Calu3 (cell line): ENCODE measurements at regions not wholly inside any gene's neighbourhood (a gene's known extent, or its start where the extent isn't known, plus 50 kb on each side); places are given as distances from the start of the nearest gene placed in this dataset.
"Not testable (repeated sequence)": the region's sequence is repeated elsewhere in the genome, so short reads cannot be mapped to it uniquely, and the experiment has no call there.

Experiments used
- BruUV-seq: library from RNA; stranded (reverse); fragments of 400-500 nt; replicated peaks from 2 replicates; lab custom pipeline; 2021; lab: Mats Ljungman, UMichigan
- CTCF ChIA-PET: fragments of 300-600 bp; sonication (Branson Sonifier 250); formaldehyde crosslinking; loops from one replicate; lab custom pipeline; 2022; ENCODE audit warnings: antibody characterized with exemption; lab: Charles Lee
- DNase-seq: peaks from one replicate; pipeline ENCODE4 v3.0.0; 2022
- H3K27ac Mint-ChIP-seq: one replicate; pipeline ENCODE4 v1.8.0; 2022; ENCODE audit warnings: mixed read lengths; ENCODE audit not compliant: unreplicated experiment
- H3K27me3 Mint-ChIP-seq: one replicate; pipeline ENCODE4 v1.8.0; 2022; ENCODE audit warnings: mixed read lengths; ENCODE audit not compliant: unreplicated experiment
- H3K36me3 Mint-ChIP-seq: one replicate; pipeline ENCODE4 v1.8.0; 2022; ENCODE audit warnings: mild to moderate bottlenecking, moderate library complexity, mixed read lengths; ENCODE audit not compliant: insufficient read depth, unreplicated experiment
- H3K4me1 Mint-ChIP-seq: one replicate; pipeline ENCODE4 v1.8.0; 2022; ENCODE audit warnings: mild to moderate bottlenecking, low read depth, mixed read lengths; ENCODE audit not compliant: unreplicated experiment
- H3K4me3 Mint-ChIP-seq: one replicate; pipeline ENCODE4 v1.8.0; 2022; ENCODE audit warnings: mild to moderate bottlenecking, low read depth, moderate library complexity, mixed read lengths; ENCODE audit not compliant: unreplicated experiment
- H3K9me3 Mint-ChIP-seq: one replicate; pipeline ENCODE4 v1.8.0; 2022; ENCODE audit warnings: low read depth, mixed read lengths; ENCODE audit not compliant: unreplicated experiment
- CTCF ChIP-seq: fragments of 200-600 bp; IDR thresholded peaks from one replicate; pipeline ENCODE4 v1.8.0; 2022; ENCODE audit warnings: antibody characterized with exemption; ENCODE audit not compliant: unreplicated experiment
- intact Hi-C: fragments of 100-400 bp; cut with micrococcal nuclease; formaldehyde crosslinking; loops from one replicate; pipeline ENCODE4 v1.10.0; 2022; ENCODE audit not compliant: unreplicated experiment

DNA sequence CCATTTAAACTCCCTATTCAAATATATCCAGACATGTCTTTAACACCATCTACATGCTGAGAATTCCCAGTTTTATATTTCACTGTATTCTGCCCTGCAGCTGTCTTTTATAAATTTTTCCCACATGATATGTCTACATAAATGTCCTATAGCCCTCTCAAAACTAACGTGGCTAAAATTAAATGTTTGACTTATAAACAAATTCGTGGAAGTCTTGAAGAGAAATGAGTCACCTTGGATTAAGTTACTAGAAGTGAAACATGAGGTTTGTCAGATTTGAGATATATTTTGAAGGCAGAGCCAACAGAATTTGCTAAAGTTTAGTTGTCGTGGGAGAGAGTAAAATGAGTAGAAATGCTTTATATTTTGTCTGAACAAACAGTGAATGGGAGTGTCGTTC lies 386.9 kb upstream of the CNTNAP2 start:
- Mint-ChIP-seq H3K4me1 (no peaks in the 10 kb centered on the region), H3K27ac (no peak overlapping the region), H3K4me3 (no peak overlapping the region), H3K27me3 (no peaks in the 10 kb centered on the region), H3K36me3 (no peaks in the 10 kb centered on the region), H3K9me3 (peaks cover 16% of the 10 kb centered on the region)
- CTCF ChIA-PET, result no interaction called here
- no TSS peak for BruUV-seq
- intact Hi-C loops, result no loop called here
- DNase-seq, result no peak
- TF ChIP-seq CTCF, result no peak

GRCh38 chr7:145718129-145718528 lies 398.5 kb upstream of the CNTNAP2 start:
- TF ChIP-seq CTCF, result no peak
- intact Hi-C loops, result no loop called here

DNA sequence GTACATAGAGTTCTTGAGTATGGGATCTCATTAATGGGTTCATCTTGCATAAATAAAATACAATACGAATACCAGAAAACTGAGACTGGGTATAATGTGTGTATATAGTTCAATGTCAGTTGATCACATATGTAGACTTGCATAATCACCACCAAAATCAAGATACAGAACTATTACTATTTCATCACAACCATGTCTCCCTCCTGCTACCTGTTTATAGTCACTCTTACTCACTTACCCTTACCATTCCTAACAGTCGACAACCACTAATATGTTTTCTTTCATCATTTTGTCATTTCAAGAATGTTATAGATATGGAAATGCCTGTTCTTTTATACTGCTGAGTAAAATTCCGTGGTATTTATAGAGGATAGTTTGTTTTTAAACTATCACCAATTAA lies 416.1 kb upstream of the CNTNAP2 start:
- intact Hi-C loops, result no loop called here
- H3K27me3 Mint-ChIP-seq, result no peaks in the 10 kb centered on the region
- no peak overlapping the region for H3K27ac Mint-ChIP-seq
- no peaks in the 10 kb centered on the region for H3K4me1 Mint-ChIP-seq
- TF ChIP-seq CTCF, result no peak
- BruUV-seq, result no TSS peak
- no peaks in the 10 kb centered on the region for H3K36me3 Mint-ChIP-seq
- CTCF ChIA-PET, result no interaction called here
- DNase-seq, result no peak
- H3K9me3 Mint-ChIP-seq, result peaks cover 12% of the 10 kb centered on the region
- H3K4me3 Mint-ChIP-seq, result no peak overlapping the region

More at GRCh38 chr7:145718129-145718528, 398.5 kb upstream of the CNTNAP2 start:
- no peaks in the 10 kb centered on the region for H3K4me1 Mint-ChIP-seq
- no peaks in the 10 kb centered on the region for H3K36me3 Mint-ChIP-seq
- peaks cover 22% of the 10 kb centered on the region for H3K9me3 Mint-ChIP-seq
- BruUV-seq, result no TSS peak
- H3K4me3 Mint-ChIP-seq, result no peak overlapping the region
- no peak overlapping the region for H3K27ac Mint-ChIP-seq
- no peaks in the 10 kb centered on the region for H3K27me3 Mint-ChIP-seq
- no peak for DNase-seq
- CTCF ChIA-PET, result no interaction called here

GRCh38 chr7:145698526-145699262 lies 417.9 kb upstream of the CNTNAP2 start:
- no peak overlapping the region for H3K4me3 Mint-ChIP-seq
- CTCF ChIA-PET, result no interaction called here
- H3K4me1 Mint-ChIP-seq, result no peaks in the 10 kb centered on the region
- no TSS peak for BruUV-seq
- H3K27ac Mint-ChIP-seq, result no peak overlapping the region
- H3K9me3 Mint-ChIP-seq, result peaks cover 12% of the 10 kb centered on the region
- no peak for TF ChIP-seq CTCF
- no peaks in the 10 kb centered on the region for H3K36me3 Mint-ChIP-seq
- DNase-seq, result no peak
- intact Hi-C loops, result no loop called here
- no peaks in the 10 kb centered on the region for H3K27me3 Mint-ChIP-seq

GRCh38 chr7:145697412-145698107 lies 419.0 kb upstream of the CNTNAP2 start:
- DNase-seq, intact Hi-C loops, CTCF ChIA-PET, H3K36me3 Mint-ChIP-seq, BruUV-seq, H3K4me1 Mint-ChIP-seq, H3K4me3 Mint-ChIP-seq, H3K27me3 Mint-ChIP-seq, H3K27ac Mint-ChIP-seq, H3K9me3 Mint-ChIP-seq: not testable (repeated sequence)
